Pancreas (tissue), 10 donors: ENCODE measurements at regions not wholly inside any gene's neighbourhood (a gene's known extent, or its start where the extent isn't known, plus 50 kb on each side); places are given as distances from the start of the nearest gene placed in this dataset.

ENCODE experiments used
- ATAC-seq, 4 donors: fragments of 200-7000 bp; cut with Tn5 transposase; one replicate each; pipeline versions ENCODE4 v1.8.0 to v1.9.1; 2020; ENCODE audit warnings: mild to moderate bottlenecking in 4 of 4, moderate library complexity in 4 of 4
- DNase-seq, 6 donors: peaks; one replicate each; pipeline ENCODE4 v3.0.0-alpha.2; 2020
- FAIRE-seq: peaks from 2 replicates; lab custom pipeline; 2012; peaks lifted over from hg19 to GRCh38; lab: Jason Lieb, UNC
- H3K27ac ChIP-seq, 4 donors: fragments of 200-600 bp; sonication (generic); 1 replicate in 3 of 4; 2 replicates in 1 of 4; pipeline versions ENCODE4 v1.5.0 to v1.8.0; 2020
- H3K27me3 ChIP-seq, 4 donors: fragments of 200-600 bp; one replicate each; pipeline ENCODE4 v1.8.0; 2021
- H3K36me3 ChIP-seq, 3 donors: fragments of 200-600 bp; sonication (generic) in 1 of 3; one replicate each; pipeline versions ENCODE4 v1.5.0 to v1.8.0; 2020 to 2021
- H3K4me1 ChIP-seq, 3 donors: fragments of 200-600 bp; one replicate each; pipeline ENCODE4 v1.8.0; 2021
- H3K4me3 ChIP-seq, 4 donors: fragments of 200-600 bp; sonication (generic) in 2 of 4; one replicate each; pipeline versions ENCODE4 v1.5.0 to v1.8.0; 2020 to 2021
- H3K9me3 ChIP-seq, 4 donors: fragments of 200-600 bp; one replicate each; pipeline ENCODE4 v1.8.0; 2021
- CTCF ChIP-seq, 4 donors: fragments of 200-600 bp; sonication (generic) in 3 of 4; IDR thresholded peaks; one replicate each; pipeline versions ENCODE4 v1.5.0 to v1.8.0; 2021; ENCODE audit warnings: antibody characterized with exemption in 4 of 4
- WGBS, 2 donors: extraction: QIAGEN DNeasy Blood & Tissue Kit; methylation state at CpG; one replicate each; pipeline ENCODE4 v1.1.7; 2013; 5-methylcytosine and 5-hydroxymethylcytosine counted together
- intact Hi-C, 3 donors: fragments of 100-400 bp; cut with DNase I; formaldehyde crosslinking; loops; one replicate each; pipeline versions ENCODE4 v1.11.1 to v1.14.2; 2022
- donor health status: healthy with polysubstance abuse.
- donor health status: DM: no; HTN: no; CAD: no; lungs with moderate emphysema.
- donor health status: DM: no; HTN: no; CAD: no.
- donor health status: control.
- donor health status: control.
- donor health status: Bipolar disorder and iron deficiency.
- donor health status: DM: yes; HTN: yes; CAD: no.
- donor health status: DM: no; HTN: no; CAD: no.
- donor health status: DM: no; HTN: no; CAD: no.
- donor health status: DM: yes; HTN: yes; CAD: no.

GRCh38 chr10:42916974-42917373 is 134.4 kb downstream of the BMS1 start:
- H3K4me3 ChIP-seq: no peak overlapping the region
- DNase-seq (no peak), ATAC-seq (no peak), FAIRE-seq (peak; percentile 20)
- no peaks in the 10 kb centered on the region for H3K36me3 ChIP-seq
- H3K9me3 ChIP-seq: peaks cover 0 to 5% (median 0%) of the 10 kb centered on the region in 4 donors
- intact Hi-C loops: no loop called here
- H3K4me1 ChIP-seq: no peaks in the 10 kb centered on the region
- H3K27ac ChIP-seq: no peak overlapping the region
- no peak for TF ChIP-seq CTCF (IDR thresholded peaks at IDR 0.05)
- no peaks in the 10 kb centered on the region for H3K27me3 ChIP-seq

- Histone ChIP-seq H3K4me1 (no peaks in the 10 kb centered on the region), H3K36me3 (no peaks in the 10 kb centered on the region), H3K9me3 (peaks cover 0 to 5% (median 0%) of the 10 kb centered on the region in 4 donors), H3K27ac (no peak overlapping the region), H3K4me3 (no peak overlapping the region), H3K27me3 (no peaks in the 10 kb centered on the region)
- TF ChIP-seq CTCF (IDR thresholded peaks at IDR 0.05): no peak
- DNase-seq (no peak), ATAC-seq (no peak), FAIRE-seq (no peak)
- intact Hi-C loops: no loop called here
- WGBS, 2 donors: 40 to 41% methylated on average over 2 of the region's 2 CpGs
These were observed 135.2 kb downstream of the BMS1 start for GRCh38 chr10:42917821-42918220.

- ATAC-seq (no peak), FAIRE-seq (peak; percentile 23), DNase-seq (no peak)
- no peaks in the 10 kb centered on the region for H3K27me3 ChIP-seq
- H3K4me3 ChIP-seq: no peak overlapping the region
- no peak overlapping the region for H3K27ac ChIP-seq
- peaks cover 0 to 5% (median 0%) of the 10 kb centered on the region in 4 donors for H3K9me3 ChIP-seq
- H3K36me3 ChIP-seq: no peaks in the 10 kb centered on the region
- no peaks in the 10 kb centered on the region for H3K4me1 ChIP-seq
- 65 to 76% methylated on average over 2 of the region's 2 CpGs for WGBS, 2 donors
- TF ChIP-seq CTCF (IDR thresholded peaks at IDR 0.05): no peak
- intact Hi-C loops: no loop called here
These were observed 139.4 kb downstream of the BMS1 start for GRCh38 chr10:42921951-42922350.

GRCh38 chr10:42924484-42924883 is 141.9 kb downstream of the BMS1 start:
- no peak for ATAC-seq
- H3K27ac ChIP-seq: no peak overlapping the region
- H3K27me3 ChIP-seq: no peaks in the 10 kb centered on the region
- H3K36me3 ChIP-seq: no peaks in the 10 kb centered on the region
- H3K4me3 ChIP-seq: no peak overlapping the region
- H3K9me3 ChIP-seq: no peaks in the 10 kb centered on the region
- DNase-seq: no peak
- no peaks in the 10 kb centered on the region for H3K4me1 ChIP-seq
- WGBS, 2 donors: 68 to 73% methylated on average over 5 of the region's 5 CpGs
- intact Hi-C loops: no loop called here
- TF ChIP-seq CTCF (IDR thresholded peaks at IDR 0.05): no peak
- no peak for FAIRE-seq

- DNase-seq (no peak), FAIRE-seq (no peak)
- WGBS, 2 donors: 32 to 38% methylated on average over 6 of the region's 6 CpGs
These were observed 144.2 kb downstream of the BMS1 start for GRCh38 chr10:42926843-42927242.

More at GRCh38 chr10:42926843-42927242, 144.2 kb downstream of the BMS1 start:
- no peak for TF ChIP-seq CTCF (IDR thresholded peaks at IDR 0.05)
- Histone ChIP-seq H3K4me3 (no peak overlapping the region), H3K27ac (no peak overlapping the region), H3K4me1 (no peaks in the 10 kb centered on the region), H3K9me3 (no peaks in the 10 kb centered on the region), H3K36me3 (no peaks in the 10 kb centered on the region), H3K27me3 (peaks cover 0 to 2% (median 0%) of the 10 kb centered on the region in 4 donors)
- ATAC-seq: peak in 3 of 4 donors; percentile 16 to 62 (median 47)
- intact Hi-C loops: no loop called here
